HG03432 (cell line): ENCODE measurements at regions not wholly inside any gene's neighbourhood (a gene's known extent, or its start where the extent isn't known, plus 50 kb on each side); places are given as distances from the start of the nearest gene placed in this dataset.

Experiments
- ATAC-seq: cut with Tn5 transposase; IDR thresholded peaks from one replicate; pipeline ENCODE4 v1.9.1; 2021; ENCODE audit warnings: mild to moderate bottlenecking, moderate library complexity; ENCODE audit not compliant: unreplicated experiment

DNA sequence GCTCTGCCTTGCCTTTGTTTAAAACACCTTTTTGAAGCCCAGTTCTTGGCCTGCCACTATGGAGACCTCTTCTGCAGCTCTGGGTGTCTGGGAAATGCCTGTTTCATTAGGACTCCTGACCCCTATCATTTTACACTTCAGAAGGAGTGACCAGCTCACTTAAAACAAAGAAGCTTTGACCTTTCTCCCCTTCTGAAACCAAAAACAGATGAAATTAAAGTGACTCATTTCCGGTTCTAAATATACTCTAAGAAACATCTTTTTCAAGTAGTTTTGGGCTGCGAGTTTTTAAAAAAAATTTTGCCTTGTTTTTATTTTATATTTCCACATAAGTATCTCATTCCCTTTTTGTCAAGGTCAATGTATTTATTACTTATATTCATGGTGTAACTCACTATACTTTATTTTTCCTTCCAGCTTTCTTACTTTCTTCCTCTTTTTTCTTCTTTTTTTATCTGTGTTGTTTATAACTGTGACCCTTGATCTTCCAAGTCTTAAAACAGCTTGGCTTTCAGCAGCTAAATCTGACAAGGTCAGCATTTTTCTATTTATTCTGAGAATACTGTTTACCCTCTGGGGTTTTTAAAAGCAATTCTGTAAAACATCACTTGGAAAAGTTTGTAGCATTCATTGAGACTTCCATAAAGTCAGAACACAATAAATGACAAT is 672.9 kb downstream of the NR2F1-AS1 start:
- peak; percentile 86 for ATAC-seq

GRCh38 chr5:92906798-92907376 is 674.1 kb downstream of the NR2F1-AS1 start:
- no peak for ATAC-seq

GRCh38 chr5:92904021-92904420 is 677.0 kb downstream of the NR2F1-AS1 start:
- ATAC-seq: no peak

DNA sequence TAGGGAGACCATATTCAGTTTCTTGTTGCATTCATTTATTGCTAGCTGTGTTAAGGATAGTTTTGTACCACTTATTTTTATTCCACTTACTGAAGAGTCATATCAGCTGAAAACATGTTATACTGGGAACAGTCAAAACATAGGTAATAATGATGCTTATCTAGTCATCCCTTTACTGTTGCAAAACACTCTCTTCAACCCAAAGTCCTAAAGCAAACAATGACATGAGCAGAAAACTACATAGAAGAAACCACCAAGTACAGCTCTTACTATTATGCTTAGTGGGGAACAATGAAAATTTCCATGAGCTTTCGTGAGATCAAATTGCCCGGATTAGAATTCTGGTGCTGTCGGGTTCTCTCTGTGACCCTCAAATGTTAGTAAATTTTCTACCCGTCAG is 681.4 kb downstream of the NR2F1-AS1 start:
- no peak for ATAC-seq

- ATAC-seq: no peak
Measured at GRCh38 chr5:92896722-92897121, 684.3 kb downstream of the NR2F1-AS1 start.

DNA sequence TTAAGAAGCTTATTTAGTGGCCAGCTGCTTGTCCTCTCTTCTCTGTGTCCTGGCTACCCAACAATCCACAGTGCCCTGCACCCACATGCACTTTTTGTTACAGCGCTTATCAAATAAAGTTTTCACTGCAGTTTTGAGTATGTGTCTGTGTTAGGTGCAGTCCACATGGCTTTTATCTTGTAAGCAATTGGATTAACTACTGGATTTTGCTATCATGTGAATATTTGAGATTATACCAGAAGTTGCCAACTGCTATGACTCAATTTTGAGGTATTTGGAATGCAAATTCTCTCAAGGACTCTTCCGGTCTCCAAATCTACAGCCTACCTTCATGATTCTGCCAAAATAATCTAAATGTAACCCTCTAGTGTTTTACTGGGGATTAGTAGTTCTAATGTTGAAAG is 690.2 kb downstream of the NR2F1-AS1 start:
- no peak for ATAC-seq

DNA sequence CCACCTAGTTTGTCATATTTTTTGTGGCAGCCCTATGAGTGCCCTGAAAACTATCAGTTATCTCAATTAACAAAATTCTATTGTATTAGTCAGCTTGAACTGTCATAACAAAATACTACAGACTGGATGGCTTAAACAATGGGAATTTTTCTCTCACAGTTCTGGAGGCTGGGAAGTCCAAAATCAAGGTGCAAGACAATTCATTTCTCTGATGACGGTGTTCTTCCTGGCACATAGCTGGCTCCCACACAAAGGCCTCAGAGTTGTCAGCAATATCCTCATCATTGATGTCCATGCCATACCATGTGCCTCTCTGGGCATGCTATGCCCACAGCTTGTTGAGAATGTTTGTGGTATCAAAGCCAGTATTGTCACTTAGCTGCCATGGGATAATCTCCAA is 691.9 kb downstream of the NR2F1-AS1 start:
- no peak for ATAC-seq

DNA sequence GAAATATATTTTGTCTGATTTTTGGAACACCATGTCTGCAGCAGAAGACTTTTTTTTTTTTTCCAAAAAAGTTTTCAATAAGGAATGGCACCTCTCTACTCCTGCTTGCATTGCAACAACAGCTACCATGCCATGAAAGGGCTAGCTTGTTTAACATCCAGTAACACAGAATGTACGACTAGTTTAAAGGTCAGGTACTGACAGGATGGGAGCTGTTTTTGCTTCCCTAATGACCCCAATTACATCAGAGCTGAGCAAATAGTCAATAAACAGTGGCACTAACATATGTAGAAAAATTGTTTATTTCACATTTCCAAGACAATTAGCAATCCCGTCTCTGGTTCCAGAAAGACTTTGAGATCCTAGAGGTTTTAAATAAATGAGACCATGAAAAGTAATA is 693.8 kb downstream of the NR2F1-AS1 start:
- no peak for ATAC-seq

- no peak for ATAC-seq
Measured at GRCh38 chr5:92886751-92887150, 694.3 kb downstream of the NR2F1-AS1 start.

GRCh38 chr5:92885950-92886349 is 695.1 kb downstream of the NR2F1-AS1 start:
- no peak for ATAC-seq

- ATAC-seq: no peak
Measured at GRCh38 chr5:92884469-92884868, 696.5 kb downstream of the NR2F1-AS1 start.

DNA sequence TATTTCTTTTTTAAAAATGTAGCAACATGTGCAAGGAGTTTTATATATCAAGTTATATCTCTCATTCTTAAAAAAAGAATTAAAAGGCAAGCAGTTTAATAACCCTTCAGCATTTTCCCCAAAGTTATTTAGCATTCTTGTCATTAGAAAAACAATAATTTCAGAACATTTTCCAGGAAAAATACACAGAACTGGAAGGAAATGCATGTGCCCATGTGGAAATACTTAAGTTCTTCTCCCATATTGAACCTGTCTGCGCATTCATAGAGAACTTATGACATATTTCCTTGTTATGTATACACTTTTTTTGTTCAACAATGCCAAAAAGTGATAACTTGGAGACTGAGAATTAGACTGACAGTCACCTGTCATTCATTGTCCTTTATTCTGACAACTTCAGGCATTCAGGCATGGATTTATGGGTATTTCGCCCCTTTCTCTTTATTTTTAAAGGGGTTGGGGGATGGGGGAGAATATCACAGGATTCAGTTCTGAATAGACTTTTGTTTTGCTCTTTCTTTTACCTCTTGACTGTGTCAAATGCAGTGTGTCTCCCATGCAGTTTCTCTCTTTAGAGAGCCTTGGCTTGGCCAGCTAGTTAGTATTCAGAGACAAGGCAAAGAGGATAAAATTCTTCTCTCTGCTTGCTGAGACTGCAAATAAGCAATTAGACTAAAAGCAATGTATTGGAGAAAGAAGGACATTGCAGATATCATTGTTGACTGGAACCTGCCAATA is 701.0 kb downstream of the NR2F1-AS1 start:
- ATAC-seq: no peak

DNA sequence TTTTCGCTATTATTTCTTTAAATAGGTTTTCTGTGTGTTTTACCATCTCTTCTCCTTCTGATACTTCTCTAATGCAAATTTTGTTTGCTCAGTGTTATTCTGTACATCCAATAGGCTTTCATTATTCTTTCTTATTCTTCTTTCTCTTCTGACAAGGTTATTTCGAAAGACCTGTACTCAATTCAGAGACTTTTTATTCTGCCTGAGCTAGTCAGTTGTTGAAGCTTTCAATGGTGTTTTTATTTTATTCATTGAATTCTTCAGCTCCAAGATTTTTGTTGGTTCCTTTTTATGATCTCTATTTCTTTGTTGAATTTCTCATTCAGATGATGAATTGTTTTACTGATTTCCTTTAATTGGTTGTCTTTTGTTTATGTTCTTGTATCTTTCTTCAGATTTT is 706.2 kb downstream of the NR2F1-AS1 start:
- ATAC-seq: no peak

DNA sequence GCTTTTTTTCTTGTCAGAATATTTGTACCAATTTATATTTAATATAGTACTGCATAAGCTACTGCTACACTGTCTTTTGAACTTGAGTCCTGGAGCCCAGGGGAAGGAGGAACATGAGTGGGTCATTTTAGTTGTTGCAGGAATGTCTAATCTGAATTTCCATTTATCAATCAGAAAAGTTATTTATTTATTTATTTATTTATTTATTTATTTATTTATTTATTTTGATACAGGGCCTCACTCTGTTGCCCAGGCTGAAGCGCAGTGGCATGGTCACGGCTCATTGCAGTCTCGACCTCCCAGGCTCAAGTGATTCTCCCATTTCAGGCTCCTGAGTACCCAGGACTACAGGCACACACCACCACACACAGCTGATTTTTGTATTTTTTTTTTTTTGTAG is 712.6 kb downstream of the NR2F1-AS1 start:
- ATAC-seq: no peak

- no peak for ATAC-seq
Measured at GRCh38 chr5:92864591-92864990, 716.4 kb downstream of the NR2F1-AS1 start.

DNA sequence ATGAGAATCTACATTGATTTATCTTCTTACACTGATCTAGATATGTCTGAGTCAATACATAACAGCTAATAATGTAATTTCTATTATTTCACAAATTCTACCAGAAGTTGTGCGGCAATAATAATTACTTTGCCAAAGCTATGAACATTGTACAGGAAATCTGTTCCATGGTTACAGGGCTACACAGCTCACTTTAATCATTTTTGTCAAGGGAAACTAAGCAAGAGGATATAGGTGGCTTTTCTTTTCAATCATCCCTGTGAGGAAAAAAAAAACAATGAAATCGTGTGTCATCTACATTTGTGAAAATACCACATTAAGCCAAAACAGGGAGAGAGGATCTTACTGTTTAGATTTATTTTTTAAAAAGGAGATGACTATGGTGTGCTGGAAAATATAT is 717.4 kb downstream of the NR2F1-AS1 start:
- ATAC-seq: no peak

DNA sequence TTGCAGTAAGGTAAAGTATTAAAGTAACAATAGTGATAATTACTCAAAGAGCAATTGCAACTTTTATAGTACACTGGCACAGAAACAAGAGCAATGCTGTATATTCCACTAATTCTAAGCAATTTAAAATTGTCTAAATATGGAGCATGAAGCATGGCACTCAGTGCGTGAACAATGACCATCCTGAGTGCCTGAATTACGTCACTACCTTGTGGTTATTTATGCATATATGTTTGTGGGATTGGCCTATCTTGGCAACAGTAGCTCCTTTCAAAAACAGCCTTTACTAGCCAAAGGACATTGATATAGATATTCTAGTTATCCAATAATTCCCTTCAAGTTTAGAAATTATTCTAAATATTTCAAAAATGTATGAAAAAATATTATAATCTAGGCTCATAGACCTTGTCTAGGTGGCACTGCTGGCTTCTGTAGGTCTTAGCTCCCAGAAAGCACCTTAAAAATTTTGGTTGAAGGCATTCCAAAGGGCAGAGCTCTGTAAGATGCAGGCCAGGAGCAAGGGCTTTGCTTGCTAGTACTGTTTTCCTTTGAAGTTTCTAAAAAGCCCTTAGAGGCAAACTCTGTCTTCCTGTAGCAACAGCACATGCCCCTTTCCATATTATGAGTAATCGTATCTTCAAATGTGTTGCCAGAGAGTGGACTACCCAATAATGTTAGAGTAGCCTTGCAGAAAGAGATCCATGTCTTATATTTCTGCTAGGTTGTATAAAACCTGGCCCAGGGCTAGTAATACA is 719.3 kb downstream of the NR2F1-AS1 start:
- ATAC-seq: no peak

- ATAC-seq: no peak
Measured at GRCh38 chr5:92860061-92860460, 721.0 kb downstream of the NR2F1-AS1 start.

DNA sequence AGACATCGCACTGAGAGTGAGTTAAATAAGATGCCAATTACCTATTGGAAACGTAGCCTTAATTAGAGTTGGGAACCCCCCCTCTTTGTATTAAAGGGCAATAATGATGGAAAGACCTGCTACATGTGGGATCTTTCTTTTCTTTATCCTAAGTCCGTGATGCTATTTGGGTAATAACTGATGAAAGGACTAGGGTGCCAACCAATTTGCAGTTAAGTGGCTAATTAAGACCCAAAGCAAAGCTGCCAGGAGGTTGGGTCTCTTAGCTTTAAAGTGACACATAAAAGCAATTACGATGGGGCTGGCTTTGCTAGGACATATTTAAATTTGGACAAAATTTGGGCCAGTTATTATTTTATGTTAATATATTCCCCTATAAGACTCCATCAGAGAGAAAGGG is 728.8 kb downstream of the NR2F1-AS1 start:
- ATAC-seq: no peak

DNA sequence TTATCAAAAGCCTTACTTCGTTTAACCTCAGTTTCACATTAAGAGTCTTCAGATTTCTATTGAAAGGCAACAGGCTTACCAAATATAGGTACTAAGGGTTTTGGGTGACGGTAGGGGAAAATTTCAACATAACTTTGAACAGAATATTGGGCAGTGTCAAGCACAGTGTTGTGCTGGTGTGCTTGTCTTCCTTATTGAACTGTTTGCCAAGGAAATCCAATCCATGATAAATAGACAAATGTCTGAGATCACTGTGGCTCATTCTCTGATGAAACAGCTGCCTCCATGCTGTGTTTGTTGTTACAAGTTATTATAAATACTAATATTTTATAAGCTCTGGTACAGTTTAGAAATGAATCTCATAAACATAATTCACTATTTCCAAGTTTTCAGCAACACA is 730.1 kb downstream of the NR2F1-AS1 start:
- no peak for ATAC-seq

DNA sequence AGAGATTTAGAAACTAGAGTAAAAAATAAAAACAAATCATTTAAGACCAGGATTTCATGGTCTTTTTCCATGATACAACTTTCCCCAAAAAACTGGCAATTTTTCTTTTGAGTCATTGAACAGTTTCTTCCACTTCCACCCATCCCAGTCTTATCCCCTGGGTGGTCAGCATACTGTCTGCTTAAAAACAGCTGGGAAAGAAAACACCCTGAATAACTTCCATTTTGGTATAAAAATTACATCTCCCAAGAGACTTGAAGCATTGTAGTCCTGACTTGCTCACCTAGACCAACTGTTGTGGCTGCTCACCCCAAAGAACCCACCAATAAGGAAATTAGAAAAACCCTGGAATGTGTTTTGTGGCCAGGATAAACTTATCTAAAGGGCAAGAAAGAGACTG is 731.3 kb downstream of the NR2F1-AS1 start:
- no peak for ATAC-seq
